GM21367 (cell line): ENCODE measurements at regions not wholly inside any gene's neighbourhood (a gene's known extent, or its start where the extent isn't known, plus 50 kb on each side); places are given as distances from the start of the nearest gene placed in this dataset.

Experiments used
- ATAC-seq: cut with Tn5 transposase; IDR thresholded peaks from one replicate; pipeline ENCODE4 v1.9.1; 2021; ENCODE audit not compliant: unreplicated experiment

- ATAC-seq = no peak
Measured at GRCh38 chr5:156109317-156110023, 217.5 kb upstream of the SGCD start.

GRCh38 chr5:156119692-156120091, 207.3 kb upstream of the SGCD start:
- ATAC-seq = no peak

GRCh38 chr5:156120777-156121176, 206.2 kb upstream of the SGCD start:
- ATAC-seq = no peak

- ATAC-seq = no peak
Measured at GRCh38 chr5:156121234-156121633, 205.7 kb upstream of the SGCD start.

- ATAC-seq = no peak
Measured at GRCh38 chr5:156121882-156122281, 205.1 kb upstream of the SGCD start.

- ATAC-seq = no peak
Measured at GRCh38 chr5:156124708-156125107, 202.3 kb upstream of the SGCD start.

- no peak for ATAC-seq
Measured at GRCh38 chr5:156125118-156125517, 201.8 kb upstream of the SGCD start.

- ATAC-seq = no peak
Measured at GRCh38 chr5:156126716-156127115, 200.2 kb upstream of the SGCD start.

GRCh38 chr5:156128026-156128425, 198.9 kb upstream of the SGCD start:
- ATAC-seq = peak; percentile 66

GRCh38 chr5:156134216-156134615, 192.7 kb upstream of the SGCD start:
- ATAC-seq = no peak

GRCh38 chr5:156135531-156135930, 191.4 kb upstream of the SGCD start:
- ATAC-seq = no peak

- ATAC-seq = no peak
Measured at GRCh38 chr5:156137071-156137869, 189.7 kb upstream of the SGCD start.

GRCh38 chr5:156142867-156143266, 184.1 kb upstream of the SGCD start:
- no peak for ATAC-seq

GRCh38 chr5:156147261-156147943, 179.6 kb upstream of the SGCD start:
- ATAC-seq = no peak

GRCh38 chr5:156147944-156148285, 179.0 kb upstream of the SGCD start:
- no peak for ATAC-seq

- ATAC-seq = no peak
Measured at GRCh38 chr5:156148301-156148700, 178.7 kb upstream of the SGCD start.

- ATAC-seq = no peak
Measured at GRCh38 chr5:156149213-156149612, 177.8 kb upstream of the SGCD start.

GRCh38 chr5:156153602-156154001, 173.4 kb upstream of the SGCD start:
- no peak for ATAC-seq

- no peak for ATAC-seq
Measured at GRCh38 chr5:156154757-156155156, 172.2 kb upstream of the SGCD start.

- ATAC-seq = no peak
Measured at GRCh38 chr5:156155598-156155997, 171.4 kb upstream of the SGCD start.

- ATAC-seq = no peak
Measured at GRCh38 chr5:156164306-156164705, 162.7 kb upstream of the SGCD start.

- no peak for ATAC-seq
Measured at GRCh38 chr5:156169495-156169894, 157.5 kb upstream of the SGCD start.
